ENCODE measurements at regions not wholly inside any gene's neighbourhood (a gene's known extent, or its start where the extent isn't known, plus 50 kb on each side); places are given as distances from the start of the nearest gene placed in this dataset.

DNA sequence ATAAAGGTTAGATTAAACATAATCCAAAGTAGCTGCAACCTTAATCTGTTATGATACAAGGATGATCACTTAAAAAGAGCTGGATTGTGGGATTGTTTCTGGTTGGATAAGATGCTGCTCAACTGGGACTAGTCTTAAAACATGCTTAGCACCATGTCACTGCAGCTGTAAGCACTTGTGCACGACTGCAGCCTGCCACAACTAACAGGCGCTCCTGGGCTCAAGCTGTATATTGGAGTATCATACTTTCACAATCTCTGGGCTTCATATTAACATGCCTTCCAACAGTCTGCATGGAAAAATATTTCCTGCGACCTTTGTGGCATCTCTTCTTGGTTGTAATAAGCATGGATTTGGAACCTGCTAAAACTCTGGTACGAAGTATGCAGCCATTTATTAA, 493.0 kb upstream of the PITX2 start:
- TF ChIP-seq ZNF561 (CRISPR knock-in tag; conservative IDR thresholded peaks at IDR 0.05) (no peak), ZNF77 (CRISPR knock-in tag; IDR thresholded peaks at IDR 0.05) (no peak), ATF1 (CRISPR knock-in tag; IDR thresholded peaks at IDR 0.05) (no peak), ATF1 (tag; IDR thresholded peaks at IDR 0.05) (no peak), SMARCA5 (IDR thresholded peaks at IDR 0.05) (no peak), KDM1A (IDR thresholded peaks at IDR 0.05) (no peak), POLR2AphosphoS5 (IDR thresholded peaks at IDR 0.05; ENCODE audit: control insufficient read depth, insufficient read depth, low read depth, low read length) (no peak), CEBPB (tag; IDR thresholded peaks at IDR 0.05) (no peak), ZNF224 (CRISPR knock-in tag; IDR thresholded peaks at IDR 0.05) (no peak), JUND (IDR thresholded peaks at IDR 0.05; ENCODE audit: borderline replicate concordance, low read depth, low read length) (no peak), JUND (tag; IDR thresholded peaks at IDR 0.05; ENCODE audit: borderline replicate concordance, low read depth, low read length) (no peak)
- TF ChIP-seq, protein P1, sequence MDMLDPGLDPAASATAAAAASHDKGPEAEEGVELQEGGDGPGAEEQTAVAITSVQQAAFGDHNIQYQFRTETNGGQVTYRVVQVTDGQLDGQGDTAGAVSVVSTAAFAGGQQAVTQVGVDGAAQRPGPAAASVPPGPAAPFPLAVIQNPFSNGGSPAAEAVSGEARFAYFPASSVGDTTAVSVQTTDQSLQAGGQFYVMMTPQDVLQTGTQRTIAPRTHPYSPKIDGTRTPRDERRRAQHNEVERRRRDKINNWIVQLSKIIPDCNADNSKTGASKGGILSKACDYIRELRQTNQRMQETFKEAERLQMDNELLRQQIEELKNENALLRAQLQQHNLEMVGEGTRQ (CRISPR knock-in tag; IDR thresholded peaks at IDR 0.05) = no peak
- TF ChIP-seq, protein P2, sequence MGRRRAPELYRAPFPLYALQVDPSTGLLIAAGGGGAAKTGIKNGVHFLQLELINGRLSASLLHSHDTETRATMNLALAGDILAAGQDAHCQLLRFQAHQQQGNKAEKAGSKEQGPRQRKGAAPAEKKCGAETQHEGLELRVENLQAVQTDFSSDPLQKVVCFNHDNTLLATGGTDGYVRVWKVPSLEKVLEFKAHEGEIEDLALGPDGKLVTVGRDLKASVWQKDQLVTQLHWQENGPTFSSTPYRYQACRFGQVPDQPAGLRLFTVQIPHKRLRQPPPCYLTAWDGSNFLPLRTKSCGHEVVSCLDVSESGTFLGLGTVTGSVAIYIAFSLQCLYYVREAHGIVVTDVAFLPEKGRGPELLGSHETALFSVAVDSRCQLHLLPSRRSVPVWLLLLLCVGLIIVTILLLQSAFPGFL (CRISPR knock-in tag; IDR thresholded peaks at IDR 0.05) = no peak
- TF ChIP-seq, protein P3, sequence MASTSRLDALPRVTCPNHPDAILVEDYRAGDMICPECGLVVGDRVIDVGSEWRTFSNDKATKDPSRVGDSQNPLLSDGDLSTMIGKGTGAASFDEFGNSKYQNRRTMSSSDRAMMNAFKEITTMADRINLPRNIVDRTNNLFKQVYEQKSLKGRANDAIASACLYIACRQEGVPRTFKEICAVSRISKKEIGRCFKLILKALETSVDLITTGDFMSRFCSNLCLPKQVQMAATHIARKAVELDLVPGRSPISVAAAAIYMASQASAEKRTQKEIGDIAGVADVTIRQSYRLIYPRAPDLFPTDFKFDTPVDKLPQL (IDR thresholded peaks at IDR 0.05; ENCODE audit: extremely low read depth, insufficient read length) = no peak
